Hepatocyte (in vitro differentiated cells): ENCODE measurements at regions not wholly inside any gene's neighbourhood (a gene's known extent, or its start where the extent isn't known, plus 50 kb on each side); places are given as distances from the start of the nearest gene placed in this dataset.
"Not testable (repeated sequence)": the region's sequence is repeated elsewhere in the genome, so short reads cannot be mapped to it uniquely, and the experiment has no call there.

ENCODE experiments used
- DNase-seq: peaks from one replicate; pipeline ENCODE4 v3.0.0-alpha.2; 2016; ENCODE audit warnings: low spot score
- H2AFZ ChIP-seq: fragments of 200-600 bp; sonication (generic); 2 replicates; pipeline ENCODE4 v1.6.0; 2016; ENCODE audit warnings: antibody characterized with exemption, mild to moderate bottlenecking
- H3K27ac ChIP-seq: fragments of 200-600 bp; sonication (generic); 2 replicates; pipeline ENCODE4 v1.5.1; 2016; ENCODE audit warnings: mild to moderate bottlenecking
- H3K27me3 ChIP-seq: fragments of 200-600 bp; sonication (generic); 2 replicates; pipeline ENCODE4 v1.6.1; 2016
- H3K36me3 ChIP-seq: fragments of 200-600 bp; sonication (generic); replicated peaks from 2 replicates; pipeline ENCODE4 v1.5.1; 2016; ENCODE audit warnings: low read depth; ENCODE audit not compliant: insufficient read depth
- H3K4me1 ChIP-seq: fragments of 200-600 bp; sonication (generic); 2 replicates; pipeline ENCODE4 v1.5.1; 2016; ENCODE audit warnings: mild to moderate bottlenecking, moderate library complexity; ENCODE audit not compliant: insufficient read depth
- H3K4me2 ChIP-seq: fragments of 200-600 bp; sonication (generic); 2 replicates; pipeline ENCODE4 v1.6.0; 2016
- H3K4me3 ChIP-seq: fragments of 200-600 bp; sonication (generic); 2 replicates; pipeline ENCODE4 v1.5.1; 2016; ENCODE audit warnings: mild to moderate bottlenecking
- H3K79me2 ChIP-seq: fragments of 200-600 bp; sonication (generic); 2 replicates; pipeline ENCODE4 v1.6.0; 2017; ENCODE audit warnings: mild to moderate bottlenecking
- H3K9me2 ChIP-seq: fragments of 200-600 bp; sonication (generic); replicated peaks from 2 replicates; pipeline ENCODE4 v1.6.0; 2017; ENCODE audit warnings: mild to moderate bottlenecking; ENCODE audit not compliant: insufficient read depth
- H3K9me3 ChIP-seq: fragments of 200-600 bp; sonication (generic); 2 replicates; pipeline ENCODE4 v1.5.1; 2016; ENCODE audit warnings: low read depth, mild to moderate bottlenecking
- H4K20me1 ChIP-seq: fragments of 200-600 bp; sonication (generic); 2 replicates; pipeline ENCODE4 v1.6.0; 2016; ENCODE audit warnings: mild to moderate bottlenecking; ENCODE audit not compliant: insufficient read depth, poor library complexity, severe bottlenecking
- EZH2 ChIP-seq: fragments of 200-600 bp; sonication (generic); IDR thresholded peaks from 2 replicates; pipeline ENCODE4 v1.6.1; 2016; ENCODE audit warnings: antibody characterized with exemption, mild to moderate bottlenecking, borderline replicate concordance
- EZH2phosphoT487 ChIP-seq: fragments of 200-600 bp; sonication (generic); IDR thresholded peaks from one replicate; pipeline ENCODE4 v1.6.1; 2018; ENCODE audit warnings: antibody characterized with exemption, mild to moderate bottlenecking, low read depth, moderate library complexity; ENCODE audit not compliant: unreplicated experiment, severe bottlenecking
- WGBS: methylation state at CpG from one replicate; pipeline ENCODE4 v1.1.6; 2016; ENCODE audit warnings: low lambda C conversion rate; ENCODE audit errors: missing lambda C conversion rate; 5-methylcytosine and 5-hydroxymethylcytosine counted together
- TF ChIP-seq, protein P1 (sequence below): fragments of 200-600 bp; sonication (generic); IDR thresholded peaks from 2 replicates; pipeline ENCODE4 v1.5.1; 2016; ENCODE audit warnings: antibody characterized with exemption, mild to moderate bottlenecking; ENCODE audit not compliant: poor library complexity

DNA sequence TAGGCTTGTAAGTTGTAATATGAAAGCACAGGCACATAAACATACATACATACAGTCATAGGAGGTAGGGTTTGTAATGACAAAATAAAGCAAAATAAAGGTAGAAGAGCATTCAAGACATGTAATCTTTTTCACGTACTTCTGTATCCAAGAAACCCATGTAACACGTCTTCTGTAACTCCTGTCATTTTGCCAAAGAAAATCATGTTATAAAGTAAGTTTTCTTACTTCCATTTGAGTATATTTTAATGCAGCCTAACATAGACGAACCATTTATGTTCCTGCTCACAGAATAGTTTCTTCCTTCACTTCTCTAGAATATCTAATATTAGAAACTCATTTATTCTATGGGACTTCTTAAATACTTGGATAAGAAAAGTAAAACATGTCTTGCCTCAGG, 1884.0 kb upstream of the CELF4 start:
- Histone ChIP-seq H3K9me2 (no peaks in the 10 kb centered on the region), H4K20me1 (no peaks in the 10 kb centered on the region), H3K4me3 (no peak overlapping the region), H3K4me2 (no peak overlapping the region), H3K27me3 (no peaks in the 10 kb centered on the region), H2AFZ (no peak overlapping the region), H3K36me3 (no peaks in the 10 kb centered on the region), H3K27ac (no peak overlapping the region), H3K4me1 (no peaks in the 10 kb centered on the region), H3K9me3 (no peaks in the 10 kb centered on the region), H3K79me2 (no peaks in the 10 kb centered on the region)
- DNase-seq = no peak
- WGBS = 90% methylated on average over 3 of the region's 3 CpGs
- TF ChIP-seq EZH2 (no peak), EZH2phosphoT487 (no peak)
- TF ChIP-seq, protein P1, sequence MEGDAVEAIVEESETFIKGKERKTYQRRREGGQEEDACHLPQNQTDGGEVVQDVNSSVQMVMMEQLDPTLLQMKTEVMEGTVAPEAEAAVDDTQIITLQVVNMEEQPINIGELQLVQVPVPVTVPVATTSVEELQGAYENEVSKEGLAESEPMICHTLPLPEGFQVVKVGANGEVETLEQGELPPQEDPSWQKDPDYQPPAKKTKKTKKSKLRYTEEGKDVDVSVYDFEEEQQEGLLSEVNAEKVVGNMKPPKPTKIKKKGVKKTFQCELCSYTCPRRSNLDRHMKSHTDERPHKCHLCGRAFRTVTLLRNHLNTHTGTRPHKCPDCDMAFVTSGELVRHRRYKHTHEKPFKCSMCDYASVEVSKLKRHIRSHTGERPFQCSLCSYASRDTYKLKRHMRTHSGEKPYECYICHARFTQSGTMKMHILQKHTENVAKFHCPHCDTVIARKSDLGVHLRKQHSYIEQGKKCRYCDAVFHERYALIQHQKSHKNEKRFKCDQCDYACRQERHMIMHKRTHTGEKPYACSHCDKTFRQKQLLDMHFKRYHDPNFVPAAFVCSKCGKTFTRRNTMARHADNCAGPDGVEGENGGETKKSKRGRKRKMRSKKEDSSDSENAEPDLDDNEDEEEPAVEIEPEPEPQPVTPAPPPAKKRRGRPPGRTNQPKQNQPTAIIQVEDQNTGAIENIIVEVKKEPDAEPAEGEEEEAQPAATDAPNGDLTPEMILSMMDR = no peak

DNA sequence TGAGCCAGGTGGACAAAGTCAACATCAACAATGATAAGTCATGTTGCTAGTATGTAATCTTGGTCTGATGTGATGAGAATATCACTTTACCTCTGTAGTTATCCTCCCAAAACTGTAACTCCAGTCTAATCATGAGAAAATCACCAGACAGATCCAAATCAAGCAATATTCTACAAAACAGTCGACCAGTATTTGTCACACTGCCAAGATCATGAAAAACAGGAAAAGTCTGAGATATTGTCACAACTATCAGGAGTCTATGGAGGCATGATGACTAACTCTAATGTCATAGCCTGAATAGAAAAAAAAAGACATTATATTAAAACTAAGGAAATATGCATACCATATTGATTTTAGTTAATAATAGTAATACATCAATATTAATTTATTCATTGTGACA, 1883.3 kb upstream of the CELF4 start:
- WGBS = 88% methylated on average over 1 of the region's 1 CpG
- H4K20me1 ChIP-seq = no peaks in the 10 kb centered on the region

DNA sequence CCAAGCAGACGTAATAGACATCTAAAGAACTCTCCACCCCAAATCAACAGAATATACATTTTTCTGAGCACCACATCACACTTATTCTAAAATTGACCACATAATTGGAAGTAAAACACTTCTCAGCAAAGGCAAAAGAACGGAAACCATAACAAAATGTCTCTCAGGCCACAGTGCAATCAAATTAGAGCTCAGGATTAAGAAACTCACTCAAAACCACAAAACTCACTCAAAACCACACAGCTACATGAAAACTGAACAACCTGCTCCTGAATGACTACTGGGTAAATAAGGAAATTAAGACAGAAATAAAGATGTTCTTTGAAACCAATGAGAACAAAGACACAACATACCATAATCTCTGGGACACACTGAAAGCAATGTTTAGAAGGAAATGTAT, 1879.4 kb upstream of the CELF4 start:
- 93% methylated on average over 2 of the region's 2 CpGs for WGBS
- H3K9me2 ChIP-seq, DNase-seq, H3K9me3 ChIP-seq, H3K27ac ChIP-seq, H3K4me3 ChIP-seq, H3K4me2 ChIP-seq, H3K27me3 ChIP-seq, H3K36me3 ChIP-seq, H3K4me1 ChIP-seq, H4K20me1 ChIP-seq, H2AFZ ChIP-seq, H3K79me2 ChIP-seq: not testable (repeated sequence)

More for the DNA sequence above, 1883.3 kb upstream of the CELF4 start:
- Histone ChIP-seq H3K4me3 (no peak overlapping the region), H3K4me2 (no peak overlapping the region), H3K79me2 (no peaks in the 10 kb centered on the region), H3K4me1 (no peaks in the 10 kb centered on the region), H3K9me2 (no peaks in the 10 kb centered on the region), H3K9me3 (no peaks in the 10 kb centered on the region), H3K27me3 (no peaks in the 10 kb centered on the region), H3K36me3 (no peaks in the 10 kb centered on the region), H2AFZ (no peak overlapping the region), H3K27ac (no peak overlapping the region)
- TF ChIP-seq EZH2 (no peak), EZH2phosphoT487 (no peak)
- TF ChIP-seq, protein P1 = no peak
- no peak for DNase-seq

DNA sequence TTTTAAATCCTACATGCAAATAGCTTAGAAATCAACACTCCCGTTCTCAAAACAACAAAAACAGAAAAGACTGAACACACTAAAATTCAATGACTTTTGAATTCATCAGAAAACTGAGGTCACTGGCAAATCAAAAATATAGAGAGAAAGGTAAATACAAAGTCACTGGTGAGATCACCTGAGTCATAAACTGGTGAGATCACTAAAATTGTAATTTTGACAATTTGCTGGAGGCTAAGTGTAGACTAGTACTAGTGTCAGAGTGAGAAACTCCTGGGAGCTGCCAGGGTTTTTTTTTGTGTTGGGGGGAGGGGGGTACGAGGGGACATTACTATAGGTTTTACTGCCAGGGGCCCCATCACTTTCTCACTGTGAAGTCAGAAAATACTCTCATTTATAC, 1876.0 kb upstream of the CELF4 start:
- Histone ChIP-seq H3K27ac (no peak overlapping the region), H3K4me1 (no peaks in the 10 kb centered on the region), H3K4me3 (no peak overlapping the region), H4K20me1 (no peaks in the 10 kb centered on the region), H3K79me2 (no peaks in the 10 kb centered on the region), H3K9me2 (no peaks in the 10 kb centered on the region), H3K36me3 (no peaks in the 10 kb centered on the region), H3K27me3 (no peaks in the 10 kb centered on the region), H2AFZ (no peak overlapping the region), H3K4me2 (no peak overlapping the region), H3K9me3 (no peaks in the 10 kb centered on the region)
- TF ChIP-seq EZH2 (no peak), EZH2phosphoT487 (no peak)
- TF ChIP-seq, protein P1 = no peak
- no peak for DNase-seq
- 81% methylated on average over 2 of the region's 2 CpGs for WGBS
